ENCODE measurements at regions not wholly inside any gene's neighbourhood (a gene's known extent, or its start where the extent isn't known, plus 50 kb on each side); places are given as distances from the start of the nearest gene placed in this dataset.
"Not testable (repeated sequence)": the region's sequence is repeated elsewhere in the genome, so short reads cannot be mapped to it uniquely, and the experiment has no call there.

DNA sequence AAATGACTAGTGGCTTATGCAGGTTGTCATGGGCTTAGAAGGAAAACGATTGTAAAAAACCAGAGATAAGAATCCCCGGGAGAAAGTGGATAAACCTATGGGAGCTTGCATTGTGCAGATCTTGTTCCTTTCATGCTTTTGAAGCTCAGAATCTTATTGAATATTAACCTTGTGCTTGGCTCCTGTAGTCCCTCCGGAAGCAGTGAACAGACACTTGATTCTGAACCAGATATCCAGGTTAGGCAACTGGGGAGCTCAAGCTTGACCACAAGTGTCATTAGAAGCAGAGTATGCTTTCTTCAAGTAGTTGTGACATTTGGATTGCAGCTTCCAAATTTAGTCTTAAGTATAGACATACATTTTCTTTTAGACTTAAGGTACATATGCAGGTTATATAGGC, 212.6 kb upstream of the MOCS1 start:
- WGBS (ENCODE audit: insufficient coverage, low coverage, low lambda C conversion rate, missing lambda C conversion rate), result 41% methylated on average over 3 of the region's 3 CpGs
- Histone ChIP-seq H3K9me3 (no peaks in the 10 kb centered on the region), H3K27me3 (no peaks in the 10 kb centered on the region), H3K36me3 (no peaks in the 10 kb centered on the region), H3K4me3 (no peak overlapping the region), H3K27ac (no peak overlapping the region), H3K4me1 (no peaks in the 10 kb centered on the region)
- no peak for ATAC-seq
- TF ChIP-seq, protein P1, sequence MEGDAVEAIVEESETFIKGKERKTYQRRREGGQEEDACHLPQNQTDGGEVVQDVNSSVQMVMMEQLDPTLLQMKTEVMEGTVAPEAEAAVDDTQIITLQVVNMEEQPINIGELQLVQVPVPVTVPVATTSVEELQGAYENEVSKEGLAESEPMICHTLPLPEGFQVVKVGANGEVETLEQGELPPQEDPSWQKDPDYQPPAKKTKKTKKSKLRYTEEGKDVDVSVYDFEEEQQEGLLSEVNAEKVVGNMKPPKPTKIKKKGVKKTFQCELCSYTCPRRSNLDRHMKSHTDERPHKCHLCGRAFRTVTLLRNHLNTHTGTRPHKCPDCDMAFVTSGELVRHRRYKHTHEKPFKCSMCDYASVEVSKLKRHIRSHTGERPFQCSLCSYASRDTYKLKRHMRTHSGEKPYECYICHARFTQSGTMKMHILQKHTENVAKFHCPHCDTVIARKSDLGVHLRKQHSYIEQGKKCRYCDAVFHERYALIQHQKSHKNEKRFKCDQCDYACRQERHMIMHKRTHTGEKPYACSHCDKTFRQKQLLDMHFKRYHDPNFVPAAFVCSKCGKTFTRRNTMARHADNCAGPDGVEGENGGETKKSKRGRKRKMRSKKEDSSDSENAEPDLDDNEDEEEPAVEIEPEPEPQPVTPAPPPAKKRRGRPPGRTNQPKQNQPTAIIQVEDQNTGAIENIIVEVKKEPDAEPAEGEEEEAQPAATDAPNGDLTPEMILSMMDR (IDR thresholded peaks at IDR 0.05), result no peak
- no peak for TF ChIP-seq POLR2A (IDR thresholded peaks at IDR 0.05)
- DNase-seq, result no peak
- intact Hi-C loops (cut with DNase I), result no loop called here

DNA sequence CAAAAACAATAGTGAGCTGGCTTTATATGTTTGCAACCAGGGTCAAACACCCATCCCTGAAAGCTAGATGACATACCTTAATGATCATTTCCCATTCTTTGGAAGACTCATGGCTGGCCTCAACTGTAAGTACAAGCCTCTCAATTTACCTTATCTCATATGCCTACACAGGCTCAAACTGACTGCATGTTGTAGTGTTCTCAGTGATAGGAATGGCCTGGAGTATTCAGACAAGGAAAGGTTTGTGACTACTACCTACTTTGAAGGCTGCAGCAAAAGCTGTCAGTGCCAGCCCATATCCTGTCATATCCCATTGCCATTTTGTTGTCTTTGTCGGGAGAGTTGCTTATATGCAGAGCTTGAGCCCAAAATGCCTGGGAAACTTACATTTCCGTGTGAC, 205.2 kb upstream of the MOCS1 start:
- Histone ChIP-seq H3K4me1 (no peaks in the 10 kb centered on the region), H3K9me3 (no peaks in the 10 kb centered on the region), H3K27me3 (no peaks in the 10 kb centered on the region), H3K4me3 (no peak overlapping the region), H3K36me3 (no peaks in the 10 kb centered on the region), H3K27ac (no peak overlapping the region)
- TF ChIP-seq, protein P1 (IDR thresholded peaks at IDR 0.05), result no peak
- TF ChIP-seq POLR2A (IDR thresholded peaks at IDR 0.05), result no peak
- ATAC-seq (no peak), DNase-seq (no peak)
- intact Hi-C loops (cut with DNase I), result no loop called here
- WGBS (ENCODE audit: insufficient coverage, low coverage, low lambda C conversion rate, missing lambda C conversion rate), result 93% methylated on average over 2 of the region's 2 CpGs

DNA sequence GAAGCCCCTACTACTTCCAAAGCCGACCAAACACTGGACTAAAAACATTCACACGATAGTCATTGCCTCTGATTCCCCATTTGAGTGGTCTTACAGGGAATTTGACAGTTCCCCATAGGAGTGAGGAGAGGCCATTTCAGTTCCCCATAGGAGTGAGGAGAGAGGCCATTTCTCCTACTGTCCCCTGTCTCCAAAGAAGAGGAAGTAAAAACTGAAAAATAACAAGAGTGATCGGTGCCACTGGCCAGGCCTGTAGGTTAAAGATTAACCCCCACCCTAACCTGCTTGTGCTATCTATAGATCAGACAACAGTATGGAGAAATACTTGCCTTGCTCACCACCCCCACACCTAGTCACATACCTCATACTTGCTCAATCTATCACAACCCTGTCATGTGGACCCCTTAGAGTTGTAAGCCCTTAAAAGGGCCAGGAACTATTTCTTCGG, 204.0 kb upstream of the MOCS1 start:
- no peak for DNase-seq
- WGBS (ENCODE audit: insufficient coverage, low coverage, low lambda C conversion rate, missing lambda C conversion rate), result 51% methylated on average over 4 of the region's 4 CpGs
- no peak overlapping the region for H3K27ac ChIP-seq
- no peaks in the 10 kb centered on the region for H3K4me1 ChIP-seq
- no peaks in the 10 kb centered on the region for H3K27me3 ChIP-seq
- no peaks in the 10 kb centered on the region for H3K9me3 ChIP-seq
- TF ChIP-seq, protein P1 (IDR thresholded peaks at IDR 0.05), result no peak
- TF ChIP-seq POLR2A (IDR thresholded peaks at IDR 0.05), result no peak
- H3K4me3 ChIP-seq, result no peak overlapping the region
- intact Hi-C loops (cut with DNase I), result no loop called here
- no peaks in the 10 kb centered on the region for H3K36me3 ChIP-seq
- ATAC-seq, result peak in 3 of 4 donors; percentile 27 to 88 (median 36)

DNA sequence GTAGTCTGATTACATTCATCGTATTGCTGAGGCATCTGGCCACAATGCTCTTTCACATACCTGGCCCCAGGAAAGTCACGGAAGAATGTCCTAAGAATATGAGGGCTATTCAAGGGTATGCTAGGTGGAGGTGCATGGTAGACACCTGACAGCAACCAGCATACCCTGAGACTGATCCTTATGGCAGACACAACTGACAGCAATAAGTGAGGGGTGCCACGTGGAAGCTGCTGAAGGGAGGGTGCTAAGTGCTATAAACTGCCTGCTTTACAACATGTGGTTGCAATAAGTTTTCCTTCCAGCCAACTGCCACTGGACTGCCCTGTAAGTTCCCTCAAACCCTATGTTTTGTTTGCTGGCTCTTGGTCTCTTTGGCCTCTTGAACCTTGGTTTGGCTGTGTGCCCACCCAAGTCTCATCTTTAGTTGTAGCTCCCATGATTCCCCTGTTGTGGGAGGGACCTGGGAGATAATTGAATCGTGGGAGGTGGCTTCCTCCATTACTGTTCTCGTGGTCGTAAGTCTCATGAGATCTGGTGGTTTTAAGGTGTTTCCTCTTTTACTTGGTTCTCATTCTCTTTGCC, 201.3 kb upstream of the MOCS1 start:
- no peak for ATAC-seq
- 61% methylated on average over 3 of the region's 6 CpGs for WGBS (ENCODE audit: insufficient coverage, low coverage, low lambda C conversion rate, missing lambda C conversion rate)
- Histone ChIP-seq H3K9me3 (no peaks in the 10 kb centered on the region), H3K36me3 (no peaks in the 10 kb centered on the region), H3K27ac (no peak overlapping the region), H3K4me3 (no peak overlapping the region), H3K27me3 (no peaks in the 10 kb centered on the region), H3K4me1 (no peaks in the 10 kb centered on the region)
- intact Hi-C loops (cut with DNase I), result no loop called here
- DNase-seq, result no peak
- TF ChIP-seq, protein P1 (IDR thresholded peaks at IDR 0.05), result no peak
- TF ChIP-seq POLR2A (IDR thresholded peaks at IDR 0.05), result no peak

DNA sequence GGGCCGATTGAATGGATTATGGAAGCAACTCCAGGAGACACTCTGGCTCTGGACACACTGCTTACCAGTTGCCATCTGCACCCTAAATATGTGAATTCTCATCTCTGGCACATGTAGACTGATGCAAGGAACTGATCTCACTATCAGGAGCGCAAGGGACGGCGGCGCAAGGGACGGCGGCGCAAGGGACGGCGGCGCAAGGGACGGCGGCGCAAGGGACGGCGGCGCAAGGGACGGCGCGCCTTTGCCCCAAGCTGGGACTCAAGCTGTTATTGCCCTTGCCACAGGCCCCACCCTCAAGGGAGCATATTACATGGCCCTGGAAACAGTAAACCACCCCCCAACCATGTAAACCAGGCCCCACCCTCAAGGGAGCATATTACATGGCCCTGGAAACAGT, 199.7 kb upstream of the MOCS1 start:
- H3K4me3 ChIP-seq; H3K27me3 ChIP-seq; H3K4me1 ChIP-seq; H3K27ac ChIP-seq; DNase-seq; ATAC-seq; H3K36me3 ChIP-seq; intact Hi-C loops (cut with DNase I); H3K9me3 ChIP-seq: not testable (repeated sequence)
- 96% methylated on average over 20 of the region's 20 CpGs for WGBS (ENCODE audit: insufficient coverage, low coverage, low lambda C conversion rate, missing lambda C conversion rate)

Measured in right lobe of liver (tissue), 6 donors.